ENCODE measurements at regions not wholly inside any gene's neighbourhood (a gene's known extent, or its start where the extent isn't known, plus 50 kb on each side); places are given as distances from the start of the nearest gene placed in this dataset.
"Not testable (repeated sequence)": the region's sequence is repeated elsewhere in the genome, so short reads cannot be mapped to it uniquely, and the experiment has no call there.

- DNase-seq: no peak
Observed at GRCh38 chr10:130352291-130352645, 216.1 kb downstream of the GLRX3 start.

GRCh38 chr10:130353928-130354572 lies 217.9 kb downstream of the GLRX3 start:
- no peak for DNase-seq

GRCh38 chr10:130354573-130354954 lies 218.4 kb downstream of the GLRX3 start:
- no peak for DNase-seq

GRCh38 chr10:130354976-130355795 lies 219.0 kb downstream of the GLRX3 start:
- no peak for DNase-seq

- DNase-seq: not testable (repeated sequence)
Observed at GRCh38 chr10:130356429-130356828, 220.2 kb downstream of the GLRX3 start.

- DNase-seq: no peak
Observed at GRCh38 chr10:130357226-130357625, 221.0 kb downstream of the GLRX3 start.

- DNase-seq: no peak
Observed at GRCh38 chr10:130357951-130358350, 221.8 kb downstream of the GLRX3 start.

GRCh38 chr10:130358981-130359650 lies 222.9 kb downstream of the GLRX3 start:
- no peak for DNase-seq

- no peak for DNase-seq
Observed at GRCh38 chr10:130359711-130360110, 223.5 kb downstream of the GLRX3 start.

- DNase-seq: no peak
Observed at GRCh38 chr10:130360826-130361311, 224.7 kb downstream of the GLRX3 start.

- DNase-seq: no peak
Observed at GRCh38 chr10:130361351-130362105, 225.3 kb downstream of the GLRX3 start.

- no peak for DNase-seq
Observed at GRCh38 chr10:130362308-130362761, 226.1 kb downstream of the GLRX3 start.

- DNase-seq: no peak
Observed at GRCh38 chr10:130363051-130363450, 226.9 kb downstream of the GLRX3 start.

GRCh38 chr10:130363899-130364445 lies 227.8 kb downstream of the GLRX3 start:
- DNase-seq: no peak

- DNase-seq: no peak
Observed at GRCh38 chr10:130364631-130365411, 228.6 kb downstream of the GLRX3 start.

GRCh38 chr10:130368761-130369560 lies 232.8 kb downstream of the GLRX3 start:
- DNase-seq: no peak

- DNase-seq: no peak
Observed at GRCh38 chr10:130369645-130370381, 233.6 kb downstream of the GLRX3 start.

- DNase-seq: no peak
Observed at GRCh38 chr10:130370721-130371120, 234.5 kb downstream of the GLRX3 start.

GRCh38 chr10:130371156-130371555 lies 235.0 kb downstream of the GLRX3 start:
- no peak for DNase-seq

GRCh38 chr10:130371666-130372065 lies 235.5 kb downstream of the GLRX3 start:
- no peak for DNase-seq

All from inflammatory macrophage treated with lipopolysaccharide for 4 hours (primary cell).